ENCODE measurements at regions not wholly inside any gene's neighbourhood (a gene's known extent, or its start where the extent isn't known, plus 50 kb on each side); places are given as distances from the start of the nearest gene placed in this dataset.

- no peak overlapping the region for H3K9ac ChIP-seq (ENCODE audit: low read length in 2 of 2)
- H3K36me3 ChIP-seq (ENCODE audit: control insufficient read depth in 2 of 2, insufficient read depth in 2 of 2, low read length in 2 of 2) = no peaks in the 10 kb centered on the region
- H3K27me3 ChIP-seq (ENCODE audit: control insufficient read depth in 1 of 2, insufficient read depth in 2 of 2, low read length in 2 of 2) = no peaks in the 10 kb centered on the region
- H3K27ac ChIP-seq (ENCODE audit: low read length) = no peak overlapping the region
- peaks cover 6% of the 10 kb centered on the region for H3K4me1 ChIP-seq (ENCODE audit: control insufficient read depth, insufficient read depth, low read length)
- no peak overlapping the region for H3K4me3 ChIP-seq (ENCODE audit: low read length in 2 of 2)
- H3K9me3 ChIP-seq (ENCODE audit: control insufficient read depth in 2 of 2, low read length in 2 of 2) = no peaks in the 10 kb centered on the region
Observed at GRCh38 chr3:107969994-107970819, 120.6 kb downstream of the CD47 start.

GRCh38 chr3:107969525-107969924 lies 121.3 kb downstream of the CD47 start:
- Histone ChIP-seq H3K4me3 (ENCODE audit: low read length in 2 of 2) (no peak overlapping the region), H3K9ac (ENCODE audit: low read length in 2 of 2) (no peak overlapping the region), H3K9me3 (ENCODE audit: control insufficient read depth in 2 of 2, low read length in 2 of 2) (no peaks in the 10 kb centered on the region), H3K27me3 (ENCODE audit: control insufficient read depth in 1 of 2, insufficient read depth in 2 of 2, low read length in 2 of 2) (no peaks in the 10 kb centered on the region), H3K27ac (ENCODE audit: low read length) (no peak overlapping the region), H3K4me1 (ENCODE audit: control insufficient read depth, insufficient read depth, low read length) (peaks cover 6% of the 10 kb centered on the region), H3K36me3 (ENCODE audit: control insufficient read depth in 2 of 2, insufficient read depth in 2 of 2, low read length in 2 of 2) (no peaks in the 10 kb centered on the region)

GRCh38 chr3:107966276-107966675 lies 124.6 kb downstream of the CD47 start:
- Histone ChIP-seq H3K9me3 (ENCODE audit: control insufficient read depth in 2 of 2, low read length in 2 of 2) (no peaks in the 10 kb centered on the region), H3K36me3 (ENCODE audit: control insufficient read depth in 2 of 2, insufficient read depth in 2 of 2, low read length in 2 of 2) (no peaks in the 10 kb centered on the region), H3K27me3 (ENCODE audit: control insufficient read depth in 1 of 2, insufficient read depth in 2 of 2, low read length in 2 of 2) (no peaks in the 10 kb centered on the region), H3K9ac (ENCODE audit: low read length in 2 of 2) (no peak overlapping the region), H3K4me3 (ENCODE audit: low read length in 2 of 2) (no peak overlapping the region), H3K4me1 (ENCODE audit: control insufficient read depth, insufficient read depth, low read length) (peaks cover 6% of the 10 kb centered on the region), H3K27ac (ENCODE audit: low read length) (no peak overlapping the region)

GRCh38 chr3:107965136-107965655 lies 125.6 kb downstream of the CD47 start:
- no peaks in the 10 kb centered on the region for H3K36me3 ChIP-seq (ENCODE audit: control insufficient read depth in 2 of 2, insufficient read depth in 2 of 2, low read length in 2 of 2)
- no peak overlapping the region for H3K4me3 ChIP-seq (ENCODE audit: low read length in 2 of 2)
- H3K27me3 ChIP-seq (ENCODE audit: control insufficient read depth in 1 of 2, insufficient read depth in 2 of 2, low read length in 2 of 2) = no peaks in the 10 kb centered on the region
- H3K9ac ChIP-seq (ENCODE audit: low read length in 2 of 2) = no peak overlapping the region
- H3K4me1 ChIP-seq (ENCODE audit: control insufficient read depth, insufficient read depth, low read length) = peaks cover 1% of the 10 kb centered on the region
- H3K27ac ChIP-seq (ENCODE audit: low read length) = no peak overlapping the region
- no peaks in the 10 kb centered on the region for H3K9me3 ChIP-seq (ENCODE audit: control insufficient read depth in 2 of 2, low read length in 2 of 2)

GRCh38 chr3:107963581-107963980 lies 127.2 kb downstream of the CD47 start:
- H3K27me3 ChIP-seq (ENCODE audit: control insufficient read depth in 1 of 2, insufficient read depth in 2 of 2, low read length in 2 of 2) = no peaks in the 10 kb centered on the region
- no peaks in the 10 kb centered on the region for H3K36me3 ChIP-seq (ENCODE audit: control insufficient read depth in 2 of 2, insufficient read depth in 2 of 2, low read length in 2 of 2)
- H3K9me3 ChIP-seq (ENCODE audit: control insufficient read depth in 2 of 2, low read length in 2 of 2) = no peaks in the 10 kb centered on the region
- H3K9ac ChIP-seq (ENCODE audit: low read length in 2 of 2) = no peak overlapping the region
- no peaks in the 10 kb centered on the region for H3K4me1 ChIP-seq (ENCODE audit: control insufficient read depth, insufficient read depth, low read length)
- H3K27ac ChIP-seq (ENCODE audit: low read length) = no peak overlapping the region
- H3K4me3 ChIP-seq (ENCODE audit: low read length in 2 of 2) = no peak overlapping the region

- Histone ChIP-seq H3K27me3 (ENCODE audit: control insufficient read depth in 1 of 2, insufficient read depth in 2 of 2, low read length in 2 of 2) (no peaks in the 10 kb centered on the region), H3K9me3 (ENCODE audit: control insufficient read depth in 2 of 2, low read length in 2 of 2) (no peaks in the 10 kb centered on the region), H3K27ac (ENCODE audit: low read length) (no peak overlapping the region), H3K9ac (ENCODE audit: low read length in 2 of 2) (no peak overlapping the region), H3K4me3 (ENCODE audit: low read length in 2 of 2) (no peak overlapping the region), H3K36me3 (ENCODE audit: control insufficient read depth in 2 of 2, insufficient read depth in 2 of 2, low read length in 2 of 2) (no peaks in the 10 kb centered on the region), H3K4me1 (ENCODE audit: control insufficient read depth, insufficient read depth, low read length) (peaks cover 3% of the 10 kb centered on the region)
Observed at GRCh38 chr3:107962946-107963345, 127.9 kb downstream of the CD47 start.

GRCh38 chr3:107962037-107962436 lies 128.8 kb downstream of the CD47 start:
- H3K36me3 ChIP-seq (ENCODE audit: control insufficient read depth in 2 of 2, insufficient read depth in 2 of 2, low read length in 2 of 2) = no peaks in the 10 kb centered on the region
- H3K27me3 ChIP-seq (ENCODE audit: control insufficient read depth in 1 of 2, insufficient read depth in 2 of 2, low read length in 2 of 2) = no peaks in the 10 kb centered on the region
- no peaks in the 10 kb centered on the region for H3K9me3 ChIP-seq (ENCODE audit: control insufficient read depth in 2 of 2, low read length in 2 of 2)
- H3K9ac ChIP-seq (ENCODE audit: low read length in 2 of 2) = no peak overlapping the region
- peaks cover 8% of the 10 kb centered on the region for H3K4me1 ChIP-seq (ENCODE audit: control insufficient read depth, insufficient read depth, low read length)
- no peak overlapping the region for H3K4me3 ChIP-seq (ENCODE audit: low read length in 2 of 2)
- no peak overlapping the region for H3K27ac ChIP-seq (ENCODE audit: low read length)

- H3K27ac ChIP-seq (ENCODE audit: low read length) = no peak overlapping the region
- H3K9me3 ChIP-seq (ENCODE audit: control insufficient read depth in 2 of 2, low read length in 2 of 2) = no peaks in the 10 kb centered on the region
- no peak overlapping the region for H3K4me3 ChIP-seq (ENCODE audit: low read length in 2 of 2)
- H3K4me1 ChIP-seq (ENCODE audit: control insufficient read depth, insufficient read depth, low read length) = peaks cover 12% of the 10 kb centered on the region
- H3K36me3 ChIP-seq (ENCODE audit: control insufficient read depth in 2 of 2, insufficient read depth in 2 of 2, low read length in 2 of 2) = no peaks in the 10 kb centered on the region
- H3K9ac ChIP-seq (ENCODE audit: low read length in 2 of 2) = no peak overlapping the region
- no peaks in the 10 kb centered on the region for H3K27me3 ChIP-seq (ENCODE audit: control insufficient read depth in 1 of 2, insufficient read depth in 2 of 2, low read length in 2 of 2)
Observed at GRCh38 chr3:107959550-107960154, 131.2 kb downstream of the CD47 start.

- no peaks in the 10 kb centered on the region for H3K36me3 ChIP-seq (ENCODE audit: control insufficient read depth in 2 of 2, insufficient read depth in 2 of 2, low read length in 2 of 2)
- no peaks in the 10 kb centered on the region for H3K27me3 ChIP-seq (ENCODE audit: control insufficient read depth in 1 of 2, insufficient read depth in 2 of 2, low read length in 2 of 2)
- H3K27ac ChIP-seq (ENCODE audit: low read length) = peak overlapping the region; percentile 88
- peak overlapping the region in 1 of 2 donors; percentile 70 for H3K4me3 ChIP-seq (ENCODE audit: low read length in 2 of 2)
- H3K9me3 ChIP-seq (ENCODE audit: control insufficient read depth in 2 of 2, low read length in 2 of 2) = no peaks in the 10 kb centered on the region
- peaks cover 12% of the 10 kb centered on the region for H3K4me1 ChIP-seq (ENCODE audit: control insufficient read depth, insufficient read depth, low read length)
- H3K9ac ChIP-seq (ENCODE audit: low read length in 2 of 2) = peak overlapping the region in 1 of 2 donors; percentile 57
Observed at GRCh38 chr3:107958146-107958545, 132.7 kb downstream of the CD47 start.

GRCh38 chr3:107956991-107957900 lies 133.6 kb downstream of the CD47 start:
- Histone ChIP-seq H3K4me3 (ENCODE audit: low read length in 2 of 2) (peak overlapping the region; percentile 23 to 70), H3K27ac (ENCODE audit: low read length) (peak overlapping the region; percentile 88), H3K9me3 (ENCODE audit: control insufficient read depth in 2 of 2, low read length in 2 of 2) (no peaks in the 10 kb centered on the region), H3K36me3 (ENCODE audit: control insufficient read depth in 2 of 2, insufficient read depth in 2 of 2, low read length in 2 of 2) (no peaks in the 10 kb centered on the region), H3K4me1 (ENCODE audit: control insufficient read depth, insufficient read depth, low read length) (peaks cover 12% of the 10 kb centered on the region), H3K9ac (ENCODE audit: low read length in 2 of 2) (peak overlapping the region; percentile 57 to 72), H3K27me3 (ENCODE audit: control insufficient read depth in 1 of 2, insufficient read depth in 2 of 2, low read length in 2 of 2) (no peaks in the 10 kb centered on the region)
